ENCODE measurements at regions not wholly inside any gene's neighbourhood (a gene's known extent, or its start where the extent isn't known, plus 50 kb on each side); places are given as distances from the start of the nearest gene placed in this dataset.

DNA sequence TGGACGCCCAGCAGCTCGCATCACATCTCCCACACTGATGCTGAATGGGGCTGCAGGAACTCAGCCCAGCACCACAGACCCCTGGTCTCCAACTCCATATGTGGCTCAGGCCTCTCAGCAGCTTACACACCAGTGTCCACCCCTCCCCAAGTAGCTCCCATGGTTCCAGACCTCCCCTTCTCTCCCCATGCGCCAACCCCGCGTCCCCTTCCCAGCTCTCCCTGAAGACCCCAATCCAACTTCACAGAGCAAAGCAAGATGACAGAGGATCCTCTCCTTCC, 188.9 kb downstream of the SH3BP4 start:
- no peak for DNase-seq (ENCODE audit: low read depth in 2 of 2)

DNA sequence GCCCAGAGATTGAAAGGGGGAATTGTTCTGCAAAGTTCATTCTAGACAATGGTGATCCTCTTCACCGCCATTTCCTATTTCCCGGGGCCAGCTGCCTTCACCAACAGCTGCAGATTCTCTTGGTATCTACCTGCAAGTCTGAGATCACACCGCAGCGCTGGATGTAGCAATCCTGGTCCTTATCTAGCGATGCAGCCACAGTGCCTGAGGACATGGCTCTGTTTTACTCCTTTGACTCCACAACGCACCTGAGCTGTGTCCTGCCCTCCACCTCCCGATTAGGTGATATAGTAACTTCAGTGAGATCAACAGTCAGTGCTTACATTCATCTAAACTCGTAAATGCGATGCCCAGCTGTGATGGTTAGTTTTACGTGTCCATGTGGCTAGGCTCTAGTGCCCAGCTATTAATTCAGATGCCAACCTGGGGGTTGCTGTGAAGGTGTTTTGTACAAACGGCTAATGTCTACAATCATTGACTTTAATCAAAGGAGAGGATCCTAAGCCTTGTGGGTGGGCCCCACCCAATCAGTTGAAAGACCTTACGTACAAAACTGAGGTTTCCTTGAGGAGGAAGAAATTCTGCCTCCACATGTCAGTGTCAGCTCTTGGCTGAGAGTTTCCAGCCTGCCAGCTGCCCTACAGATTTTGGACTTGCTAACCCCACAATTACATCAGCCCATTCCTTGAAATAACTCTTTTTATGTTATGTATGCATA, 189.8 kb downstream of the SH3BP4 start:
- DNase-seq (ENCODE audit: low read depth in 2 of 2): no peak

DNA sequence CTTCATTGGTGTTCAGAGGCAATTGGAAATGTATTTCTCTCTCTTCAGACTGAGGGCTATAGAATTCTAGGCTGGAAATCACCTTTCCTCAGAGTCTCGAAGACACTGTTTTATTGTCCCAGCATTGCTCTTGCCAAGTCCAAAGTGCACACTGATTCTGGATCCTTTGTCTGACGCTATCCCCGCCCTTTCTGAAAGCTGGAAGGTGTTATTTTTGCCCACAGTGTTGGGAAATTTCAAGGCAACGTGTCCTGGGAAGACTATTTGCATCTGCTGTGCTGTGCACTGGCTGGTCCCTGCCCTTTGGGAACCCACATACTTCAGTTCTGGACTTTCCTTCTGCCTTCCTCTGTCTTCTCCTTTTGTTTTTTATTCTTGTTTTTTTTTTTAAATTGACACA, 190.8 kb downstream of the SH3BP4 start:
- no peak for DNase-seq (ENCODE audit: low read depth in 2 of 2)

DNA sequence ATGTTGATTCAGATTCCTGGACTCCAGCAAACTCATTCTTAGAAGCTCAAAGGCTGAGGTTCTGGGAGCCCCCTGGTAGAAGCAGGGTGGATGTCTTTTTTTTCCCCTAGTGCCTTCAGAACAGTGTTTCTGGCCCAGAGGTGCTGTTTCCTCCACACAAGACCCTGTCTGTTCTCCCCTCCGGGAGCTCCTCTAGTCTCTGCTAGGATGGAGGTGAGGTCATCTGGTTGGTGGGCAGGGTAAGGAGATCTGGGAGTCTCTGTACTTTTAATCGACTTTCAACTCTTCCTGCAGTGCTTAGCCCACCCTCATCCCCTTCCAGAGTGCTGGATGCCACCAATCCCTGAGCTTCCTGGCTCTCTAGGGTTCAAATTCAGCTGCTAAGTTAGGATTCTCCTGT, 192.0 kb downstream of the SH3BP4 start:
- no peak for DNase-seq (ENCODE audit: low read depth in 2 of 2)

DNA sequence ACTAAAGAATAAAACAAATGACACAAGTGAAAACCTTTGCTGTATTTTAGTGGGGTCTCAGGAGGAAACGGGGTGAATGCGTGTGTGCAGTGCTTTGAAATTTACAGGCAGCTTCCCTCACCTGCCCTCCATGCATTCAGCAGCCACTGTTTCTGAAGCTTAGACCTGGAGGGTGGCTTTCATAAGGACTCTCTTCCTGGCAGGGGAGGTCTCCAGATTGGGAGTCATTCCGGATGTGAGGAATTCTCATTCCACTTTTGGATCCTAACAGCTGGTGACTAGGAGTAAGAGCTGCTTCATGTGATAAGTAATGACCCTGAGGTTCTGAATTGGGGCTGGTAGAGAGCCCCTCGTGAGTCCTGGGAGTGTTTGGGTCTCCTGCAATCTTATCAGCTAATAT, 192.5 kb downstream of the SH3BP4 start:
- no peak for DNase-seq (ENCODE audit: low read depth in 2 of 2)

DNA sequence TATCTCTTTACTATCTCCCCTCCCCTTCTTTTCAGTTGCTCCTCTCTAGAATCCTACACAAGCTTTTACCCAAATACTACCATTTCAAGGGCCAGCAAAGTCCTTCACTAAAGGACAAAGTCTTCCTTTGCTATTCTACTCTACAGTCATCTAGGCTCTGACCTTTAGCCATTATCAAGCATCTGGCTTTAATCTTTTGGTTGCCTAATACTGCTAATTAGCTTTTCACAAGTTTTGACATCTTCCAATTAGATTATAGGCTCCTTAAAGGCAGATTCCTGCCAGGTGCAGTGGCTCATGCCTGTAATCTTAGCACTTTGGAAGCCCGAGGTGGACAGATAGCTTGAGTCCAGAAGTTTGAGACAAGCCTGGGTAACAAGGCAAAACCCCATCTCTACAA, 194.4 kb downstream of the SH3BP4 start:
- DNase-seq (ENCODE audit: low read depth in 2 of 2): no peak

DNA sequence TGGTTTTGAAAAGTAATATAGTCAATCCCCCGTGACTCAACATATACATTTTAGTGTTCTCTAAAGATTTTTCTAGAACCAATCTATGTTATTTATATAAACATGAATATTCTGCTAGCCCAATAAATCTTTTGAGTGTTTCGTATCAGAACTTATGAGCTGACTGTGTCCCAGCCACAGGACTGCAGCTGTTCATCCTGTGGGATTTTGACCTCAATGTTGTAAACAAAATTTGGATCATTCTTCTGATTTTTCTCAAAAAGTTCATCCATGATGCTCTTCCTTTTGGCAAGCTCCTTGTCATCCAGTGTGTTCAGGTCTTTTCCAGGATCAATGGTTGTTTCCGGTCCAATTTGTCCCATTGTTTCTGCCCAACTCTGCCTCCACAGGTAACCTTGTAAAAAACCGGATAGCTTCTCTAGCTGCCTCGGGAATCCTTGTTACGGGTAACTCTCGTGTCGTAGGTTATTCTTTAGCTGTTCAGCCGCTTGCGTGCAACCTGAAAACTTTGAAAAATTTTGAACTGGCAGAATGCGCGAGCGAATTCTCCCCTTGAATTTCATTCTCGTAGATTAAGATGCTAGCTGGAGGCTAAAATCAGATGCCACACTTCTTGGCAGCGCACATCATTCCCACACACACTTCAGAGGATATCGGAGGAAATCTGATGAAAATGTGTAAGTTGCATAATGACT, 195.2 kb downstream of the SH3BP4 start:
- no peak for DNase-seq (ENCODE audit: low read depth in 2 of 2)

DNA sequence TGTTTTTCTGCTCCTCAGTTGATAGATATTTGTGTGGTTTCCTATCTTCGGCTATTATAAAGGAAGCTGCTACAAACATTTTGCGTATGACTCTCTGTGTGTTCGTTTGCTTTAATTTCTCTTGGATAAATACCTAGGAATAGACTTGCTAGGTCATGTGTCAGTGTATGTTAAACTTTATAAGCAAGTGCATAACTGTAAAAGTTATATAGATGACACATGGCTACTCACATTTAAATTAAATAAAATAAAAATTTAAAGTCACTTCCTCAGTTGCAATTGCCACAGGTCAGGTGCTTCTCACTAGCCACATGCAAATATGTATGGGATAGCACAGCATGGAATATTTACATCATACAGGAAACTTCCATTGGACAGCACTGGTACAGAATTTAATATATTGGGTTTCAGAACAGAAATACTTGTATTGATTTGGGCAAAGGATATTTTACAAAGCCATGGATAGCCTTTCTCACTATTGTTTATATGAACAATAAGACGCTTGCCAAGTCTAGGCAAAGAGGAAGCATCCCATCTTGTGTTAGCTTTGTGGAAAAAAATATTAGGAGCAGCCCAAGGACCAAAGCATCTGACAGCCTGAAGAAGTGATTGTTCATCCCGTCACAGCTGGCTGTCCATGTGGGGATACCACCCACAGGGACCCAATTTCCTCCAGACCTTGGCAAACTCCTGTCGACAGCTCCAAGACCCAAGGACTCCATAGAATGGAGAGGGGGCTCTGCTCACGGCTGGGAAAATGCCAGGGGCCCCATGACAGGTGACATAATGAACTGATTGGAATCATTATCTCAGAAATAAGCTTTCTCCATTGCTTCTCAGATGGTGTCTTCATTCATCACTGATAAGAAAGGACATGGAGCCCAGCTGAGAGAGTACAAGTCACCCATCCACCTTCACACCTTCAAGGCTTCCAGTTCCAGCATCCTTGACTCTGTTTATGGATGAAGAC, 196.7 kb downstream of the SH3BP4 start:
- DNase-seq (ENCODE audit: low read depth in 2 of 2): no peak

DNA sequence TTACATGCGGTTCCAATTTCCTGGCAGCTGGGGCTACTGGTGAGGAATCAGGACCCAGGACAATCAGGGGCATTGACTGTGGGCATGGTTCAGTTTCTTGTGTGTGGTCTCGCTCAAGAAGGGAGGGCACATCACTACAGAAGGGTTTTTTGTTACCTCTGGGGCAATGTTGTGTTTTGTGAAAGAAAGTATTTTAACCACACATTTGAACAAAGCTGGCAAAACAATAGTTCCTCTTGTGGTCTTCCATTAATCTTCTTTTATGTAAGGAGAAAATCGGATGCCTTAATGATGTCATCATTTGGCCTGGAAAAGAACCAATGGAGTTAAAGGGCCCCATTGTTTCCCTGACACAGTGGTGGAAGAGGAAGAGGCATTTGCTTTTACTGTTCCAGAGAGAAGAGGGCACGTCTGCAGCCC, 197.4 kb downstream of the SH3BP4 start:
- DNase-seq (ENCODE audit: low read depth in 2 of 2): no peak

DNA sequence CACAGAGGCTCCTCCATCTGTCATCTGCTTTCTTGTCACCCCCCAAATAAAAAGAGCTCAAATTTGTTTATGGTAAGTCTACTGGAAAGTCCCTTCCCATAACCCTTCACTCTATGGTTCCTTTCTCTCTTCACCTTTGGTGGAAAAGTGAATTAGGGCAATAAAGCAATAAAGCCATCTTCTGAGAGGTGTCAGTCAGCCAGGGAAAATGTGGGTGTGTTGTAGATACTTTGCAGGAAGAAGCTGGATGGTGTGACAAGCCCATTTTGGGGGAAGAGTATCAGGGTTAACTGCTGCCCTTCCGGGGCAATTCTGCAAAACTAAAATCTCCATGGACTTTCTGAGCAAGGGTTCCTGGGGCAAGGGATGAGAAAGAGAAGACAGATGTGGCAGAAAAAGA, 197.9 kb downstream of the SH3BP4 start:
- no peak for DNase-seq (ENCODE audit: low read depth in 2 of 2)

DNA sequence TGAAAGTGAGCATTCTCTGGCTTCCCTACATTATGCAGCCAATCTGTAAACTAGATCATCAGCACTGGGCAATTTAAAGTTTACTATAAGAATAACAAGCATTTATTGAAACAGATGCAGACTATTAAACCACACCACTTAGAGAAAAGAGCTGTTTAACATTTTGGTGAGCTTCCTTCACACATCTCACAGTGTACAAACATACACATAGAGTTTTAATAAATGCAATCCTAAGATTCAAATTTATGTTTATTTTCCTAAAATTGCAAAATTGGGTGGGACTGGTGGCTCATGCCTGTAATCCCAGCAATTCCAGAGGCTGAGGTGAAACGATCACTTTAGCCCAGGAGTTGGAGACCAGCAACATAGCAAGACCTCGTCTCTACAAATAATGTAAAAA, 199.3 kb downstream of the SH3BP4 start:
- no peak for DNase-seq (ENCODE audit: low read depth in 2 of 2)

DNA sequence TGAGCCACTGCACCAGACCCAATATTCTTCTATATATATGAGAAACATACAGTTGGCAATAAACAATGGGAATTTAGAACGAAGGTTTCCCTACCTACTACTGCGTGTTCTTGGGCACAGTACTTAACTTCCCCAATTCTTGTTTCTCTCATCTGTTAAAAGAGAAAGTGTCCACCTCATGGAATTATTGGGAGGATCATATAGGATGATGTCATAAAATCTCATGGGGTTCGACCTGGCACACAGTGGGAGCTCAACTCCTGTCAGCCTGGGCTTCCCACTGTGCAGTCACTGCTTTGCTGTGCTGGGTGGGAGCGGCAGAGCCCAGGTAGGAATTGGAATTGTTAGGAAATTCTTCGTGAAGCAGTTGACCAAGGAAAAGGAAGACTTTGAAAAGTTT, 203.3 kb downstream of the SH3BP4 start:
- no peak for DNase-seq (ENCODE audit: low read depth in 2 of 2)

DNA sequence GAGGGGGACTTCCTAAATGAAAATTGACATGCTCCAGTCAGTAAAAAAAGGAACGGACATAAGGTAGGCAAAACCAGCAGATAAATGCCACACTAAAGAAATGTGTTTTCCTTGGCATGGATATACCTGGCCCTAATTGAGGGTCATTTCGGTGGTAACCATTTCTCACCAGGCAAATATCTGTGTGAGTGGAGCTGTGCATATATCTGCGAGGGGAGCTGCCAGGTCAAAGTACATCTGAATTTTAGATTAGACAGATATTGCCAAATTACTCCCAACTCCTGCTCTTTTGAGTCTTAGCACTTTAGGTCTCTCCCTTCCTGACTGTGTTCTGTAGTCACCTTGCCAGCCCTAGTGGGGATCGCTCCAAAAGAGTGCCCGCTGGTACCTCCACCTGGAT, 204.2 kb downstream of the SH3BP4 start:
- DNase-seq (ENCODE audit: low read depth in 2 of 2): no peak

DNA sequence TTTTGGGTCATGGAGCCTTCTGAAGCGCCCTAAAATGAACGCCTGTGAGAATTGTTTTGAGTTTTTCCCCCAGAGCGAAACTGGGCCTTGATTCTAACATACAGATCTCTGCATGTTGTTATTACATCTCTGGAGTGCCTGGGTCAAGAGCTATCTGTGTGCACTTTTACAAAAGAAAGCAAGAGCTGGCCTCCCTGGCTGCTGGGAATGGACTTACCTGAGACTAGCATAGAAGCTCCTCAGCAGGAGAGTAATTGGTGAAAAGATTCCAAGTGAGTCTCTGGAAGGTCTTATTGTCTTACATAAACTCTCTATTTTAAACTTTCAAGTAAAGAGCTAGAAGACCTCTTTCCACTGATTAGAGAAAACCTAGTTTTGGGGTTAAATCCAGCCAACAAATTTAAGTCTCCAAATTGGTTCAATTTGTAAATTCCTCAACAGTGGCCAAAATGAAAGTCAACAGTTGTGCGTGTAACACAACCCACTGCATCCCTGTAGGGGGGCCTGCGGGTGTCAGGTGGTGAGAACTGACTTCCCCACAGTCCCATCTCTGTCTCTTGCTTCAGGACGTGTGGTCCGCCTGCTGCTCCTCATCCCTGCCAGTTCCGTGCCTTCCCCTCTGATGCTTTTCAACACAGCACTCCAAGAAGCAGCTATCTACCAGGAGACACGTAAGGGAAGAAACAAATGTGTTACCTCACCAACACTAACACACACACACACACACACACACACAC, 206.1 kb downstream of the SH3BP4 start:
- no peak for DNase-seq (ENCODE audit: low read depth in 2 of 2)

DNA sequence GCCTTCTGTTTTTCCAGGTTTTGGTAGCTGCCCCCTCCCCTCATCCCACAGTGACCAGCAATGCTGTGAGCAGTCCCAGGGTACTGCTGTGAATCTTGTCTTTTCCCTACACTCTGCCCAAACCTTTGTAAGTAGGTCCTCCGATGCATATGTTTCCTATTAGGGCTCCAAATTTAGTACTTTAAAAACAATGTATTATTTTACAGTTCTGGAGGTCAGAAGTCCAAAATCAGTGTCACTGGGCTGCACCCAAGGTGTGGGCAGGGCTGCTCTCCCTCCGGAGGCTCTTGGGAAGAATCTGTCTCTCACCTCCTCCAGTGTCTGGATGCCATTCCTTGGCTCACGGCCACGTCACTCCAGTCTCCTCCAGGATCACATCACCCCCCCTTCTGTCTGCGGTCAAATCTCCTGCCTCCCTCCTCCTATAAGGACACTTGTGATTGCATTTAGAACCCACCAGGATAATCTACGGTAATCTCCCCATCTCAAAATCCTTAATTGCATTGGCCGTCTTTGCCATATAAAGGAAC, 208.5 kb downstream of the SH3BP4 start:
- DNase-seq (ENCODE audit: low read depth in 2 of 2): no peak

DNA sequence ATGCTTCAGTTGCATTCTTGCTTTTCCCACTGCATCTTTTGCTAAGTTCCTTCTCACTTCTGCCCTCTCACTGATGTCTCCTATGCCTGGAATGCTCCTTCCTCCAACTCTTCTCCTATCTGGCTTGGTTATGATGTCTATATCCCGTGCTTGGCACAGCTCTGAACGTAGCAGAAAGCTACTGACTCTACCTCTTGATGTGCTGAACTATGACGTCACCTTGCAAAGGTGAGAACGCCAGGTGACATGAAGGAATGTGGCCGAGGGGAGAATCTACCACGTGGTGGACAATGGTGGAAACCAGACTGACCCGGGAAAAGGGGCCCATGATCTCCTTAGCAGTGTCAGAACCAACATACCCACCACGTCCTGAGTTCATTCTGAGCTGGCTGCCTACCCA, 209.7 kb downstream of the SH3BP4 start:
- DNase-seq (ENCODE audit: low read depth in 2 of 2): no peak

DNA sequence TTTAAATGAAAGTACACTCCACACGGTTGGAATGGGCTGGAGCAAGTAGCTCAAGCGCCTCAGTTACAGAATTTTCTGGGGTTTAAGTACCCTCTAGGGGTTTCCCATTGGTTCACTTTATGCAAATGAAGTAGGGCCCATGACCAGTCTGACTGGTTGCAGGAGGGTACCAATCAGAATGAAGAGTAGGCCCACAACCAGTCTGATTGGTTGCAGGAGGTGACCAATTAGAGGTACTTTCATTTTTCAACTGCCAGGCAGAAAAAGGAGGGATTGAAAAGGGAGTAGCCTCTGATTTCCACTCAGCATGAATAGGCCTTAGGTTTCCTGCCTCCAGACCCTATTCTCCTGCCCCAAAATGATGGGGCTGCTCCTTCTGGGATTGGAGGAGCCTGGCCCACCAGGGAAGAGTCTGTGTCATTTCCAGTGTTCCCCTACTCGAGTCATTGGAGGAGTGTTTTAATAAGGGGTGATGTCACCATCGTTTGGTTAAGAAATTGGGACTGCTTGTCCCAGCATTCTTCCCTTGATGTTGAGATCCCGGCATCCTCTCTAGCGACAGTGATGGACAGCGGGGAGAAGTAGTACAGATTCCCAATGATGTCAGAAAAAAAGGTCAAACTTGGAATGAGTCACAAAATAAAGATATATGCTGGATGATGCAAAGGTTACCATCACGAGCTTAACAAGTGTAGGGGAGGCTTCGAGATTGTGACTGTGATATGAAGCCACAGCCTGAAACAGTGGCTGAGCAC, 210.4 kb downstream of the SH3BP4 start:
- no peak for DNase-seq (ENCODE audit: low read depth in 2 of 2)

DNA sequence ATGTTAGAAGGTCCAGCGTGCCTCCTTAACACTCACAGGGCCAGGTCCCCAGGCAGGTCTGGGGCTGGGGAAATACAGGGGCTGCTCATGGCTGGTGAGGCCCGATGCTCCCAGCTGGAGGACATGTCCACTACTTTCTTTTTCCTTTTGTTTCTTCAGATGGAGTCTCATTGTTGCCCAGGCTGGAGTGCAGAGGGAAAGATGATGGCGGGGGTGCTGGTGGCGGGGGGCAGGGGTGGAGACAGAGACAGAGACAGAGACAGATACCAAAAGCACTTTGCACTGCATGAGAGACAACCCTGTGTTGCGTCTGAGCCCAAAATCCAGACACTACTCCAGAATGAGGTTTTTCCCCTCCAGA, 211.0 kb downstream of the SH3BP4 start:
- DNase-seq (ENCODE audit: low read depth in 2 of 2): no peak

DNA sequence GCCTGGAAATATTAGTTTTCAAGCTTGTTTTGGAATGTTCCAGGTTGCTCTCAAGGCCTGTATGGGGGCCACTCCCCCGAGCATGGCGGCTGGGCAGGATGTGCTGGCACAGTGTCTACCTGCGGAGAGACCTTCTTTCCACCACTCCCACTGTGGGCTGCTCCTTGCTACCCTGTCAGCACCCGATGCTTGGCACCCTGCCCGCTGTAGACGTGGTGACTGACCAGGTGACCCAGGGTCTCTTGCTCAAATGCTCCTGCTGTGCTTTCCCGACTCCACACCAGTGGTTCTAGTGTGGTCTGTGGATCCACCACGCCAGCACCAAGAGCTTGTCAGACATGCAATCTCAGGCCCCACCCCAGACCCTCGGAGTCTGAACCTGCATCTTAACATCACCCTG, 213.3 kb downstream of the SH3BP4 start:
- DNase-seq (ENCODE audit: low read depth in 2 of 2): no peak

DNA sequence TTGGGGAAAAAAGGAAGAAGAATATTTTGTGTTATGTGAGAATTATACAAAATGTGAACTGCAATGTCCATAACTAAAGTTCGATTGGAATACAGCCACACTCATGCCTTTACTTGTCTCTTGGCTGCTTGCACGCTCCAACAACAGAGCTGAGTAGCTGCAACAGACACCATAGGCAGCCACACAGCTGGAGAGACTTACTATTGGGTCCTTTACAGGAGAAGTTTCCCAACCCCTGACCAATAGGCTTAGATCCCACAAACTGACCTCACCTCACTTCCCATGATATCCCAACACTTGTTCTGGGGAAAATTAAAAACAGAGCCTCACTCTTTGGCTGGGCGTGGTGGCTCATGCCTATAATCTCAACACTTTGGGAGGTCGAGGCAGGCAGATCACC, 213.8 kb downstream of the SH3BP4 start:
- no peak for DNase-seq (ENCODE audit: low read depth in 2 of 2)

All from stimulated activated CD4-positive, alpha-beta T cell treated with anti-CD3 and anti-CD28 coated beads, Interleukin-15, amount 100 ng/mL, for 48 hours (primary cell).